ENCODE measurements at regions not wholly inside any gene's neighbourhood (a gene's known extent, or its start where the extent isn't known, plus 50 kb on each side); places are given as distances from the start of the nearest gene placed in this dataset.

DNA sequence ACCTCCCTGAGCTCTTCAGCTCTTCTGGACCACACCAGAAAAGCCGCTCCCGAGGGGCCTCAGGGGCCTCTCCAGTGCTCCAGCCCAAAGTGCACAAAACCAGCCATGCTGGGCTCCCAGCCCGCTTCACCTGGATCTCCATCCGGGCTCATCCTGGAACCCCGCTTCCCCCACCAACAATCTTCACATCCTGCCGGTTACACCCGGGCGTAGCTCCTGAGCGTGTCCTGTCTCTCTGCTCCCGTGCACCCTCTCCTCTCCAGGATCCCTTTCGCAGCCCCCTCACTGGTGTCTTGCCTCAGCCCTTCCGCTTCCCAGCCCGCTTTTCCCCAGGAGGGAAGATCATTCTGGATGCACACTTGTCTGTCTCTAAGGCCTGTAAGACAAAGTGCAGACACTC is 123.7 kb upstream of the GLI2 start:
- Mint-ChIP-seq H3K27ac (no peak overlapping the region), H3K27me3 (peaks cover 10% of the 10 kb centered on the region), H3K4me1 (no peaks in the 10 kb centered on the region), H3K9me3 (no peaks in the 10 kb centered on the region), H3K4me3 (no peak overlapping the region), H3K36me3 (ENCODE audit: low read depth) (no peaks in the 10 kb centered on the region)
- no peak for ATAC-seq (replicated peaks)

GRCh38 chr2:120612471-120612870 is 123.2 kb upstream of the GLI2 start:
- Mint-ChIP-seq H3K4me3 (no peak overlapping the region), H3K9me3 (no peaks in the 10 kb centered on the region), H3K27me3 (peaks cover 10% of the 10 kb centered on the region), H3K4me1 (no peaks in the 10 kb centered on the region), H3K27ac (no peak overlapping the region), H3K36me3 (ENCODE audit: low read depth) (no peaks in the 10 kb centered on the region)
- ATAC-seq (replicated peaks) = no peak

GRCh38 chr2:120612931-120613330 is 122.7 kb upstream of the GLI2 start:
- Mint-ChIP-seq H3K4me3 (no peak overlapping the region), H3K9me3 (no peaks in the 10 kb centered on the region), H3K27ac (no peak overlapping the region), H3K36me3 (ENCODE audit: low read depth) (no peaks in the 10 kb centered on the region), H3K4me1 (no peaks in the 10 kb centered on the region), H3K27me3 (peaks cover 10% of the 10 kb centered on the region)
- ATAC-seq (replicated peaks) = no peak

DNA sequence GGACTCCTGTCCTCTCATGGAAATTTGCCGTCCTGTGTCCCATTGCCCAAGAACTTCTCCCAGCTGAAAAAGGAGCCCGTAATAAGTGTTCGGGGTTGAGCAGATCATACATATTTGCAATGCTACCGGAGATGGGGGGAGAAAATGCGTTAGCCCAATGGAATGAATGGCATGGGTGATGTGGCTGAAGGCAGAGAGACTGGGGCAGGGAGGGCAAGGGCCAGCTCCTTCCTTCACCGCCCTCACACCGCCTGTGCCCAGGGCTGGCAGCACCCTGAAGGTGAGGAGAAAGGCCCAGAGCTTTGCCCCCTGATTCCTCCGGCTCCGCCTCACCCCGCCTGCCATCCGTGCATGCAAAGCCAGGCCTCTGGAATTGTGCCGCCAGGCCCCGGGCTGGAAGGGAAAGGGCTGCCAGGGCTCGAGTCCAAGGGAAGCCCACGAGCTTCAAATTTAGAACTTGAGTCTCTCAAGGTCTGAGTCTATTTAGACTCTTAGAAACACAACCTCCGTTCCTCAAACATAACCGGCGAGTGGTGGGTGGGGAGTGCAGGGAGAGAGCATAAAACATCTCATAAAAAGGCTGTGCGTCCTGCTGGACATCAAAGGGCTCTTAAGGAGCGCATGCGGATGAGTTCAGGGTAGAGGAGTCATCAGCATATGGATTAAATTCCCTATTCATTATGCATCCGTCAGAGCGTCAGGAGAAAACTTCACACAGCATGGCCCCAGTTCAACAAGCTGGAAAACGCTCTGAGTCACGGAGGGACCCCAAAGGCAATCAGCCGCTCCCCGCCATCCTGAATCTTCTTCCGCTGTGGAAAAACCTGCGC is 121.7 kb upstream of the GLI2 start:
- no peaks in the 10 kb centered on the region for H3K9me3 Mint-ChIP-seq
- H3K36me3 Mint-ChIP-seq (ENCODE audit: low read depth) = no peaks in the 10 kb centered on the region
- ATAC-seq (replicated peaks) = no peak
- H3K27ac Mint-ChIP-seq = no peak overlapping the region
- peaks cover 10% of the 10 kb centered on the region for H3K27me3 Mint-ChIP-seq
- H3K4me1 Mint-ChIP-seq = no peaks in the 10 kb centered on the region
- no peak overlapping the region for H3K4me3 Mint-ChIP-seq

- no peak for ATAC-seq (replicated peaks)
- no peaks in the 10 kb centered on the region for H3K36me3 Mint-ChIP-seq (ENCODE audit: low read depth)
- no peaks in the 10 kb centered on the region for H3K9me3 Mint-ChIP-seq
- no peak overlapping the region for H3K4me3 Mint-ChIP-seq
- peaks cover 10% of the 10 kb centered on the region for H3K27me3 Mint-ChIP-seq
- no peak overlapping the region for H3K27ac Mint-ChIP-seq
- no peaks in the 10 kb centered on the region for H3K4me1 Mint-ChIP-seq
Measured at GRCh38 chr2:120614901-120615300, 120.8 kb upstream of the GLI2 start.

DNA sequence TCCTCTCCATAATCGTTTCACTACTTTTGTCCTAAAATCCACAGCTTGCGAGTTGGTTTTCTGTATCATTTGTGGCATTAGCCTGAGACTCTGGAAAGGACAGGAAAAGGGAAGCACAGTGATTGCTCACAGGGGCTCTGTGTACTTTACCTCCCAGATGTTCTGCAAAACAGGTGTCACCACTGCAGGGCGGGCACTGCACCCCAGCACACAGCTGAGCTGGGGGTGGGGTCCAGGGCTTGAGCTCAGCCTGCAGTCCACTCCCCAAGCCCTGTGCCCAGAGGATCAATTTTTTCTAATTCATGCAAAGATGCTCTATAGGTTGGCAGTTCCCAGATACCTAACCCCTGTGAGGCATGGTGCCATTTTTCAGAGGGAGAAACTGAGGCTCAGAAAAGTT is 119.4 kb upstream of the GLI2 start:
- Mint-ChIP-seq H3K9me3 (no peaks in the 10 kb centered on the region), H3K4me3 (no peak overlapping the region), H3K27me3 (peaks cover 10% of the 10 kb centered on the region), H3K4me1 (no peaks in the 10 kb centered on the region), H3K27ac (no peak overlapping the region), H3K36me3 (ENCODE audit: low read depth) (no peaks in the 10 kb centered on the region)
- no peak for ATAC-seq (replicated peaks)

DNA sequence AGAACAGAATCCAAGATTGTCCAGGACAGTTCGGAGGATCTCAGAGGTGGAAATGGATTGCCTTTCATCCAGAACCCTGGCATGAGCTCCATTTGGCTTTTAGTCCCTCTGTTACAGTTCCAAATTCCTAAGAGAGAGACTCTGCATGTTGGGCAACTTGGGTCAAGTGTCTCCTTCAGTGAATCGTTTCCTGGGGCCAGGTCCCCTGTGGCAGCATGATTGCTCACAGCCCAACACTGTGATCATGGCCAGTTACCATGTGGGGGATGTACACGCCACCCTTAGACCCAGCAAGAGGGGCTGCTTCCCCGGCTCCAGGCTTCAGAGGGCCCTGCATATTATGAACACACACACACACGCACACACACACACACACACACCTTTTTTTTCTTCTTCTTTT is 118.6 kb upstream of the GLI2 start:
- Mint-ChIP-seq H3K27me3 (peaks cover 9% of the 10 kb centered on the region), H3K9me3 (no peaks in the 10 kb centered on the region), H3K27ac (no peak overlapping the region), H3K36me3 (ENCODE audit: low read depth) (no peaks in the 10 kb centered on the region), H3K4me3 (no peak overlapping the region), H3K4me1 (no peaks in the 10 kb centered on the region)
- no peak for ATAC-seq (replicated peaks)

- no peaks in the 10 kb centered on the region for H3K9me3 Mint-ChIP-seq
- H3K27me3 Mint-ChIP-seq = peaks cover 4% of the 10 kb centered on the region
- H3K4me3 Mint-ChIP-seq = no peak overlapping the region
- H3K36me3 Mint-ChIP-seq (ENCODE audit: low read depth) = no peaks in the 10 kb centered on the region
- H3K27ac Mint-ChIP-seq = no peak overlapping the region
- no peak for ATAC-seq (replicated peaks)
- H3K4me1 Mint-ChIP-seq = no peaks in the 10 kb centered on the region
Measured at GRCh38 chr2:120618830-120619229, 116.8 kb upstream of the GLI2 start.

GRCh38 chr2:120619579-120619978 is 116.1 kb upstream of the GLI2 start:
- Mint-ChIP-seq H3K27ac (no peak overlapping the region), H3K4me3 (no peak overlapping the region), H3K9me3 (no peaks in the 10 kb centered on the region), H3K4me1 (no peaks in the 10 kb centered on the region), H3K27me3 (peaks cover 4% of the 10 kb centered on the region), H3K36me3 (ENCODE audit: low read depth) (no peaks in the 10 kb centered on the region)
- no peak for ATAC-seq (replicated peaks)

DNA sequence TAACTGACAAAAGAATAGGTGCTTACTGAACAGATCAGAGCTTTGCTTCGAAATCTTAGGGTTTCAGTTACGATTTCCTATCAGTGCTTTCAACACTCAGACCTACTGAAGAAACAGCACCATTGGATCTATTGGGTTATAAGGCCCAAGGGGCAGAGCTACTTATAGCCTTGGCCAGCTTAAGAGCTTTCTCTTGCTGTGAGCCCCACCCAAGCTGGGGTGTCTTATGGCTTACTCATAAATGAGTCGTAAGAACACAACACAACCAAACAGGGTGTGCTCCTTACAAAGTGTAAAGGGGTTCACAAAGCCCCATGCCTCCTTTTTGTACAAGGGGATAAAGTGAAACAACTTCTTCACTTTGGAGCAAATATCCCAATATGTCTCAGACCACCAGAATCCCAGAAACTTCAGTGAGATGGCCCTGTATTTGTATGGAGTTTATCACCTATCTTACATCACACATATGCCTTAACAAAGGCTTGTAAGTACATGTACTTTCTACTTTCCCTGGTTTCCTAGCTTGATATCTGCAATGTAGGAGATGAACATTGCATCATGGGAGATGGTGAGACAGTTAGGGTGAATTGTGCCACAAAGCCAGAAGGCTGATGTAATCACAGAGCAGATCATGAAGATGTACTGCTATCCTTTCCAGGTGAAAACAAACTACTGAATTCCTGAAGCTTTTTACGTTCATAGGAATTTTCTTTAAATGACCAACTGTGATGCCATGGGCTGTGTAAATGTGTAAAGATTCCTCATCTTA is 115.5 kb upstream of the GLI2 start:
- no peak overlapping the region for H3K4me3 Mint-ChIP-seq
- no peaks in the 10 kb centered on the region for H3K27me3 Mint-ChIP-seq
- ATAC-seq (replicated peaks) = no peak
- H3K36me3 Mint-ChIP-seq (ENCODE audit: low read depth) = no peaks in the 10 kb centered on the region
- no peaks in the 10 kb centered on the region for H3K9me3 Mint-ChIP-seq
- H3K27ac Mint-ChIP-seq = no peak overlapping the region
- no peaks in the 10 kb centered on the region for H3K4me1 Mint-ChIP-seq

- Mint-ChIP-seq H3K4me3 (no peak overlapping the region), H3K36me3 (ENCODE audit: low read depth) (no peaks in the 10 kb centered on the region), H3K4me1 (no peaks in the 10 kb centered on the region), H3K27ac (no peak overlapping the region), H3K9me3 (no peaks in the 10 kb centered on the region), H3K27me3 (peaks cover 13% of the 10 kb centered on the region)
- ATAC-seq (replicated peaks) = no peak
Measured at GRCh38 chr2:120622159-120622869, 113.4 kb upstream of the GLI2 start.

GRCh38 chr2:120622886-120623753 is 112.5 kb upstream of the GLI2 start:
- no peak overlapping the region for H3K27ac Mint-ChIP-seq
- H3K4me3 Mint-ChIP-seq = no peak overlapping the region
- peaks cover 13% of the 10 kb centered on the region for H3K27me3 Mint-ChIP-seq
- no peaks in the 10 kb centered on the region for H3K36me3 Mint-ChIP-seq (ENCODE audit: low read depth)
- no peaks in the 10 kb centered on the region for H3K9me3 Mint-ChIP-seq
- no peak for ATAC-seq (replicated peaks)
- H3K4me1 Mint-ChIP-seq = no peaks in the 10 kb centered on the region

GRCh38 chr2:120624061-120624737 is 111.5 kb upstream of the GLI2 start:
- H3K9me3 Mint-ChIP-seq = no peaks in the 10 kb centered on the region
- no peaks in the 10 kb centered on the region for H3K36me3 Mint-ChIP-seq (ENCODE audit: low read depth)
- peaks cover 19% of the 10 kb centered on the region for H3K27me3 Mint-ChIP-seq
- no peak for ATAC-seq (replicated peaks)
- H3K4me1 Mint-ChIP-seq = no peaks in the 10 kb centered on the region
- H3K27ac Mint-ChIP-seq = no peak overlapping the region
- no peak overlapping the region for H3K4me3 Mint-ChIP-seq

Measured in activated T-helper 17 cell treated with anti-CD3 and anti-CD28 coated beads, Interleukin-2, amount 50 U/mL, for 72 hours (primary cell).